Lower leg skin (tissue), 4 donors: ENCODE measurements at regions not wholly inside any gene's neighbourhood (a gene's known extent, or its start where the extent isn't known, plus 50 kb on each side); places are given as distances from the start of the nearest gene placed in this dataset.
"Not testable (repeated sequence)": the region's sequence is repeated elsewhere in the genome, so short reads cannot be mapped to it uniquely, and the experiment has no call there.

ENCODE experiments used
- DNase-seq, 2 donors: peaks; one replicate each; pipeline ENCODE4 v3.0.0-alpha.2; 2019; ENCODE audit warnings: low spot score in 2 of 2
- H3K4me3 ChIP-seq: fragments of 200-600 bp; sonication (generic); 2 replicates; pipeline ENCODE4 v1.5.1; 2017; ENCODE audit warnings: mild to moderate bottlenecking, low read depth; ENCODE audit not compliant: poor library complexity, severe bottlenecking
- CTCF ChIP-seq, 3 donors: fragments of 450-650 bp; IDR thresholded peaks; one replicate each; pipeline ENCODE4 v1.5.1; 2016; ENCODE audit warnings: antibody characterized with exemption in 3 of 3, mild to moderate bottlenecking in 3 of 3, moderate library complexity in 2 of 3
- POLR2A ChIP-seq, 2 donors: fragments of 450-650 bp; IDR thresholded peaks; one replicate each; pipeline ENCODE4 v1.6.1; 2016 to 2017; ENCODE audit warnings: antibody characterized with exemption in 2 of 2, mild to moderate bottlenecking in 1 of 2, moderate library complexity in 1 of 2
- WGBS, 2 donors: methylation state at CpG; one replicate each; pipeline ENCODE4 v1.1.5; 2018; 5-methylcytosine and 5-hydroxymethylcytosine counted together
- intact Hi-C: fragments of 100-400 bp; cut with DNase I; formaldehyde crosslinking; loops from one replicate; pipeline ENCODE4 v1.15.0; 2023; ENCODE audit warnings: low total_unique reads

- H3K4me3 ChIP-seq = no peak overlapping the region
- DNase-seq = no peak
- WGBS, 2 donors = 26 to 32% methylated on average over 3 of the region's 3 CpGs
- intact Hi-C loops = no loop called here
- TF ChIP-seq POLR2A (IDR thresholded peaks at IDR 0.05) (no peak), CTCF (IDR thresholded peaks at IDR 0.05) (no peak)
Observed at GRCh38 chr3:153783741-153784480, 337.3 kb upstream of the ARHGEF26 start.

GRCh38 chr3:153785901-153786300 lies 335.3 kb upstream of the ARHGEF26 start:
- WGBS, 2 donors = 85 to 91% methylated on average over 3 of the region's 3 CpGs
- DNase-seq = no peak

GRCh38 chr3:153789380-153789779 lies 331.8 kb upstream of the ARHGEF26 start:
- DNase-seq = no peak
- H3K4me3 ChIP-seq = no peak overlapping the region
- WGBS, 2 donors = 72 to 78% methylated on average over 3 of the region's 3 CpGs
- intact Hi-C loops = no loop called here
- TF ChIP-seq POLR2A (IDR thresholded peaks at IDR 0.05) = no peak

More at GRCh38 chr3:153785901-153786300, 335.3 kb upstream of the ARHGEF26 start:
- no peak overlapping the region for H3K4me3 ChIP-seq
- TF ChIP-seq POLR2A (IDR thresholded peaks at IDR 0.05) (no peak), CTCF (IDR thresholded peaks at IDR 0.05) (no peak)
- intact Hi-C loops = no loop called here

- intact Hi-C loops, DNase-seq, H3K4me3 ChIP-seq: not testable (repeated sequence)
- WGBS, 2 donors = 83 to 99% methylated on average over 10 to 11 of the region's 13 CpGs
Observed at GRCh38 chr3:153797056-153797455, 324.1 kb upstream of the ARHGEF26 start.

GRCh38 chr3:153809097-153809496 lies 312.1 kb upstream of the ARHGEF26 start:
- no peak for TF ChIP-seq POLR2A (IDR thresholded peaks at IDR 0.05)
- no peak for TF ChIP-seq CTCF (IDR thresholded peaks at IDR 0.05)
- 45 to 50% methylated on average over 2 of the region's 2 CpGs for WGBS, 2 donors
- no peak for DNase-seq
- intact Hi-C loops = no loop called here
- no peak overlapping the region for H3K4me3 ChIP-seq

- DNase-seq = no peak
- TF ChIP-seq CTCF (IDR thresholded peaks at IDR 0.05) (no peak), POLR2A (IDR thresholded peaks at IDR 0.05) (no peak)
- intact Hi-C loops = no loop called here
- H3K4me3 ChIP-seq = no peak overlapping the region
Observed at GRCh38 chr3:153818338-153818737, 302.9 kb upstream of the ARHGEF26 start.

- no peak overlapping the region for H3K4me3 ChIP-seq
- TF ChIP-seq POLR2A (IDR thresholded peaks at IDR 0.05) (no peak), CTCF (IDR thresholded peaks at IDR 0.05) (no peak)
- no peak for DNase-seq
- intact Hi-C loops = no loop called here
Observed at GRCh38 chr3:153820035-153820434, 301.2 kb upstream of the ARHGEF26 start.

- DNase-seq, intact Hi-C loops, H3K4me3 ChIP-seq: not testable (repeated sequence)
- 89 to 95% methylated on average over 3 of the region's 3 CpGs for WGBS, 2 donors
Observed at GRCh38 chr3:153828346-153828745, 292.8 kb upstream of the ARHGEF26 start.
